MG63 (cell line): ENCODE measurements at regions not wholly inside any gene's neighbourhood (a gene's known extent, or its start where the extent isn't known, plus 50 kb on each side); places are given as distances from the start of the nearest gene placed in this dataset.
"Not testable (repeated sequence)": the region's sequence is repeated elsewhere in the genome, so short reads cannot be mapped to it uniquely, and the experiment has no call there.

ENCODE experiments used
- DNase-seq: peaks from one replicate; pipeline ENCODE4 v3.0.0-alpha.2; 2020
- H3K27me3 ChIP-seq: fragments of 250-450 bp; sonication (Bioruptor Pico); 2 replicates; pipeline ENCODE4 v1.5.1; 2020; ENCODE audit warnings: mild to moderate bottlenecking, moderate library complexity
- H3K36me3 ChIP-seq: fragments of 250-450 bp; sonication (Bioruptor Pico); 2 replicates; pipeline ENCODE4 v1.5.1; 2020; ENCODE audit warnings: mild to moderate bottlenecking, moderate library complexity
- H3K4me3 ChIP-seq: fragments of 250-450 bp; sonication (Bioruptor Pico); 2 replicates; pipeline ENCODE4 v1.5.1; 2020; ENCODE audit warnings: mild to moderate bottlenecking, moderate library complexity
- H3K9me3 ChIP-seq: fragments of 250-450 bp; sonication (Bioruptor Pico); 2 replicates; pipeline ENCODE4 v1.5.1; 2020; ENCODE audit warnings: mild to moderate bottlenecking, moderate library complexity

GRCh38 chr16:8099586-8099985 lies 490.7 kb downstream of the TMEM114 start:
- H3K9me3 ChIP-seq: no peaks in the 10 kb centered on the region
- H3K27me3 ChIP-seq: no peaks in the 10 kb centered on the region
- H3K4me3 ChIP-seq: no peak overlapping the region
- H3K36me3 ChIP-seq: no peaks in the 10 kb centered on the region
- no peak for DNase-seq

DNA sequence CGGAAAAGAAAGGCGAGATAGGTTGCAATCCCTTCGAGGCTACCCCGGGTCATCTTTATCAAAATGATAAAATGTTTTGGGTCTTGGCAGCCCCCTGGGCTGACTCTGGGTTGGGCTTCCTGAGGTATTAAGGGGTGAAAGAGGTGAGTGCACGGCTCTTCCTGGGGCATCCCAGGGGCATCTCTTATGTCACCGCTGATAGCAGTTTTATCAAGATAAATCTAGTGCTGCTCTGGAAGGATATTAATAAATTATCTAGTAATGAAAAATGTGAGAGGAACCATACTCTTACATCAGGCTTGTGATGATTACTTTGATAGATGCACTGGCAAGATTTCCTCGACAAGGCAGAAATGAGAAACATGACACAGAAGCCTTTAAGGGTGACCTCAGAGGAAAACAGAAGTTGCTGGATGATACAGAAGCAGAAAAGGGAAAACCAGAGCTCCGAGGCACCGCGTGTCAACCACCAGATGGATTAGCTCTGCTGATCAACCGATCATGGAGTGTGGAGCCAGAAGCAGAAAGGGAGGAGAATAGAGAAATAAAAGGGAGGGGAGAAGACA lies 491.3 kb downstream of the TMEM114 start:
- no peak for DNase-seq
- Histone ChIP-seq H3K27me3 (no peaks in the 10 kb centered on the region), H3K9me3 (no peaks in the 10 kb centered on the region), H3K4me3 (no peak overlapping the region), H3K36me3 (no peaks in the 10 kb centered on the region)

GRCh38 chr16:8096211-8096610 lies 494.1 kb downstream of the TMEM114 start:
- DNase-seq: no peak
- H3K27me3 ChIP-seq: no peaks in the 10 kb centered on the region; the same call in 1 of the 2 replicates
- no peaks in the 10 kb centered on the region for H3K36me3 ChIP-seq
- no peaks in the 10 kb centered on the region for H3K9me3 ChIP-seq
- no peak overlapping the region for H3K4me3 ChIP-seq

DNA sequence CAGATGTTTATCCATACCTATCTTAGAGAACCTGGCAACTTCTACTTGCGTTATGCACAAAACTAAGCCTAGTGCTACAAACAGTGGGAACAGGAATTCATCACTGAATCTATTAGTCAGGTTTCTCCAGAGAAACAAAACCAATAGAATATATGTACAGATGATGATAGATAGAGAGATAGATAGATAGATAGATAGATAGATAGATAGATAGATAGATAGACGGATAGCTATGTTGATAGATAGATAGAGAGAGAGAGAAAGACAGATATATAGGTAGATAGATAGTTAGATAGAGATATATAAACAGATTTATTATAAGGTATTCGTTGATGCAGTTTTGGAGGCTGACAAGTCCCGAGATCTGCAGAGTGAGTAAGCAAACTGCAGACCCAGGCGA lies 495.6 kb downstream of the TMEM114 start:
- H3K4me3 ChIP-seq: no peak overlapping the region
- no peaks in the 10 kb centered on the region for H3K9me3 ChIP-seq
- DNase-seq: no peak
- H3K27me3 ChIP-seq: peaks cover 2% of the 10 kb centered on the region; the same call in 1 of the 2 replicates
- no peaks in the 10 kb centered on the region for H3K36me3 ChIP-seq

DNA sequence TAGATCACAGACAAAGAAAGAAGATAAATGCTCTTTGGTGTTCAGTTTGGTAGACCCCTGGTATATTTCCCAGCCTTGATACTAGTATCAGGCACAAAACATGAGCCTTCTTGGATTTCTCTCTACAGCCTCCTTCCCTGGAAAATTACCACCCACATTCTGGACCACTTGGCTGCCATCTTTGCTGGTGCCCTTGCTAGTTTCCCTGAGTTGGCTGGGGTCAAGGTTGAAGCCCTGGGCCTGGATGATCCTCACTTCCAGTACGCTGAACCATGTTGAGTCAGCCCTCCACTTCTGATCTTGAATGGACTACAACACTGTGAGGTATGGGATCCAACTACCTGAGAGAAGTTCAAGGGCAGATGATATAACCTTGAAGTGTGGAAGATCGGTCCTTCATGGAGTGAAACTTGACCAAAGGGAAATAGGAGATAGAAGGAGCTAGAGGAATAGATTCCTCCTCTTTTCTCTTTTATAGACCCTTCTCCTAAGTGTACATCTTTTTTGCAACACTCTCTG lies 501.4 kb downstream of the TMEM114 start:
- Histone ChIP-seq H3K4me3 (no peak overlapping the region), H3K36me3 (no peaks in the 10 kb centered on the region), H3K9me3 (no peaks in the 10 kb centered on the region), H3K27me3 (peaks cover 2% of the 10 kb centered on the region; the same call in 1 of the 2 replicates)
- DNase-seq: no peak

GRCh38 chr16:8087597-8088289 lies 502.6 kb downstream of the TMEM114 start:
- no peaks in the 10 kb centered on the region for H3K9me3 ChIP-seq
- no peak for DNase-seq
- H3K4me3 ChIP-seq: no peak overlapping the region
- H3K27me3 ChIP-seq: peaks cover 2% of the 10 kb centered on the region; the same call in 1 of the 2 replicates
- no peaks in the 10 kb centered on the region for H3K36me3 ChIP-seq

DNA sequence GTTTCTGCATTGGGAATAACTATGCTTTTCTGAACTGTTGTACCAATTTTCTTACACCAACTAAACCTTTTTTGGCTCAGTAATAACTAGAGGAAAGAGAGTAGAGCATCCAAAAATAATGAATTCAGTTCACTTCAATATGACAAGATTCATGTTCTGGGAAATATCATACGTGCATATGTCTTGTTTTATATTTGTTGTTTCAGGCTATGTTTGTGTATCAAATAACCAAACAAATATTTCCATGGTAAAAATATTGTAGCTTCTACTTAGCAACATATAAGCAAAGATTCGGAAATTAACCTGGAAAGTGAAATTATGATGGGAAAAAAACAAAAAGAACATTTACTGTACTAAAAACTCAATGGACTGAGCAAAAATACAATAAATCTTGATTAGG lies 503.2 kb downstream of the TMEM114 start:
- Histone ChIP-seq H3K36me3 (no peaks in the 10 kb centered on the region), H3K9me3 (no peaks in the 10 kb centered on the region), H3K4me3 (no peak overlapping the region), H3K27me3 (peaks cover 2% of the 10 kb centered on the region; the same call in 1 of the 2 replicates)
- DNase-seq: no peak

DNA sequence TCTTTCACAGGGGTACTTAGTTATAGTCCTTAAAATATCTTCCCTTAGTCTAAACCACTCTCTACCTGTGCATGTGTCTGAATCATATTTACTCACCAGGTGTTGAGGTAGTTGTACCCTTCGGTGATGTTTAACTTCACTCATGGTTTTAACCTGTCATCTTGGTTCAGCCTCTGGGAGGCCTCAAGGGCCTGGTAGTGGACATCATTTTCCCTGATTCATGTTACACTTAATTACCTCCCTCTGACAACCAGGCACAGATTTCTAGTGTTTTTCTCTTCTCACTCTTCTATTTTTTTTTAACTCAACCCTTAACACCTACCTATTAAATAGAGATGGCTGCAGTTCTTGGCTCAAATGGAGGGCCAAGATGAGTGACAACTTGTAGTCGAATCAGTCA lies 505.4 kb downstream of the TMEM114 start:
- no peaks in the 10 kb centered on the region for H3K9me3 ChIP-seq
- DNase-seq: no peak
- no peaks in the 10 kb centered on the region for H3K27me3 ChIP-seq

DNA sequence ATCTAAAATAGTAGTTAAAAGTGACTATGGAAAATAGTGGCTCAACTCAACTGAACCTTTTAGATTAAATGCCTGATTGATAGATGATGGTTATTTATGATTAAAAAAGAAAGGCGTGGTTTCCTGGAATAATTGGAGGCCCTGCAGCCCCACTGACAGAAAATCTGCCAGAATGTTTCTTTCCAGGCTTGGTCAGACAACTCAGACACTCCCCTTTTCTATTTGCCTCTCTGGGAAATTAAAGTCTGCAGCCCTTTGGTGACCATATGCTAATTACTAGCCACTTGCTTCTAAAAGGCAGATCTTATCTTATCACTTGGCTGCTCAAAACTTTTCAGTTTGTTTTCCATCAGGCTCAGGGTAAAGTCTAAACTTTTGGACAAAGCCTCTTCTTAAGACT lies 506.0 kb downstream of the TMEM114 start:
- no peaks in the 10 kb centered on the region for H3K9me3 ChIP-seq
- H3K36me3 ChIP-seq: no peaks in the 10 kb centered on the region
- no peak overlapping the region for H3K4me3 ChIP-seq
- no peak for DNase-seq
- no peaks in the 10 kb centered on the region for H3K27me3 ChIP-seq

More for the DNA sequence above, 505.4 kb downstream of the TMEM114 start:
- no peak overlapping the region for H3K4me3 ChIP-seq
- H3K36me3 ChIP-seq: no peaks in the 10 kb centered on the region

DNA sequence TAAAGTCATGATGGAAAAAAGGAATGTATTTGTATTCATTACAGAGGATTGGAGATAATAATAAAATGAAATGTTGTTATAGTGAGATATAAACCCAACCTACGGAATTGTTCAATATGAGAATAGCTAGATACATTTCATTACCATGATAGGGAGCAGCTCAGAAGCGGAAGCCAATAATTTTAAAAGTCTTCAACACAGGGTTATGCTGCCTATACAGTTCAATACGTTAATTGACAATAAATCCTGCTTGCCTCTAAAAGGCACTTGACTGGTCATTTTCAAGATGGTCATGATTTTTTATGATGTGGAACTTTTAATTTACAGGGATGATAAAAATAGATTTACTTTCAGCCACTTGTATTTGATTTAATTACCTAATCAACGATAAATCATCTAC lies 506.8 kb downstream of the TMEM114 start:
- H3K9me3 ChIP-seq: no peaks in the 10 kb centered on the region

DNA sequence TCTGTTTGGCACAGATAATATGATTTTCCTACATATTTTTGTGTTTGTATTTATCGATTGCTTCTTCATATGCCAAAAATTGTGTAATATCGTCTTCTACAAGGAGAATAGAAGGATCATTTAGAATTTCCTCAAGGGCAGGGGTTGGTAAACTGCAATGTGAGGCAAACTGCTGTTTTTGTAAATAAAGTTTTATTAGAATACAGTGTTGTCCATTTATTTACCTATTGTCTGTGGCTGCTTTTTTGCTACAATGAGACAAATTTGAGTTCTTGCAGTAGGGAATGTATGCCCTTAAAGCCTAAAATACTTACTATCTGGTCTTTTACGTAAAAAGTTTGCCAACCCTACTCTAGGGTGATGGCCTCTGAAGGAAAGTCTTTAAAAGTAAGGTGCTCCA lies 509.5 kb downstream of the TMEM114 start:
- no peaks in the 10 kb centered on the region for H3K9me3 ChIP-seq
- DNase-seq: no peak
- H3K4me3 ChIP-seq: no peak overlapping the region
- H3K27me3 ChIP-seq: no peaks in the 10 kb centered on the region
- no peaks in the 10 kb centered on the region for H3K36me3 ChIP-seq

More for the DNA sequence above, 506.8 kb downstream of the TMEM114 start:
- Histone ChIP-seq H3K4me3 (no peak overlapping the region), H3K36me3 (no peaks in the 10 kb centered on the region), H3K27me3 (no peaks in the 10 kb centered on the region)
- no peak for DNase-seq

DNA sequence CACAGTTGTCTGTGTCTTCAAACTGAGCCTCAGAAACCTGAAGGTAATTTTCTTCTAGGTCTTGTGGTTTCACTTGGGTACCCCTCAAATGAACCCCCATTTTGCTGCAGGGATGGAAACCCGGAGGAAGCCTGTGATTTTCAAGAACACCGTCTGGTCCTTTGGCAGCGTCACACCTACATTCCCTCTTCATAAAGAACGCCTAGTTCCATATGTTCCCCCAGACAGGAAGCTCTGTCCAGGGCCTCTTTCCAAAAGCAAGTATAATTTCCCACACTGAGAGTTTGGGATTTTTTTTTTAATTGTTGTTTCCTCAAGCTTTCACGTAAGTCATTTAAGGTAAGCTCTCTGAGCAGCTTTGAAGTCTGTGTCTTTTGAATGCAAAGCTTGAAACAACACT lies 515.0 kb downstream of the TMEM114 start:
- no peak for DNase-seq
- Histone ChIP-seq H3K4me3 (no peak overlapping the region), H3K9me3 (no peaks in the 10 kb centered on the region), H3K36me3 (no peaks in the 10 kb centered on the region), H3K27me3 (no peaks in the 10 kb centered on the region)

- DNase-seq: no peak
- Histone ChIP-seq H3K27me3 (no peaks in the 10 kb centered on the region), H3K36me3 (no peaks in the 10 kb centered on the region), H3K9me3 (peaks cover 6% of the 10 kb centered on the region; the same call in 1 of the 2 replicates), H3K4me3 (no peak overlapping the region)
Observed at GRCh38 chr16:8070506-8070905, 519.8 kb downstream of the TMEM114 start.

GRCh38 chr16:8068225-8068624 lies 522.1 kb downstream of the TMEM114 start:
- H3K27me3 ChIP-seq, H3K9me3 ChIP-seq, H3K4me3 ChIP-seq, H3K36me3 ChIP-seq, DNase-seq: not testable (repeated sequence)

- H3K27me3 ChIP-seq: no peaks in the 10 kb centered on the region
- no peaks in the 10 kb centered on the region for H3K36me3 ChIP-seq
- no peak overlapping the region for H3K4me3 ChIP-seq
- no peak for DNase-seq
- peaks cover 6% of the 10 kb centered on the region; the same call in 1 of the 2 replicates for H3K9me3 ChIP-seq
Observed at GRCh38 chr16:8063159-8063558, 527.2 kb downstream of the TMEM114 start.

DNA sequence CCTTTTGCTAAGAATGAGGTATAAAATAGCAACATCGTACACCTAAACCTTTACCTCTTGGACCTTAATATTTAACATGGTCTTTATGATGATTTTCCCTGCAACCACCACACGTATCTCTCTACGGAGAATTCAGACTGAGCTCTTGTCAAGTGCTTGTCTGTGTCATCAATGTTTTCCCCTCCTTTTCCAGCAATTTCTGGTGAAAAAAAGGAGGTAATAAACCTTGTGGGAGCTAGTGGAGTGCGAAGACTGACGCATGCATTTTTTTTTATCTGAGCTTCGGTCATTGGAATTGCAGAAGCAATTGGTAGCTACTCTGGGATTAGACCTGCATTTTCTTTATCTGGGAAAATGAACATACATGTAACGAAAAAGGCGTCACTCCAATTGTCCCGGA lies 527.6 kb downstream of the TMEM114 start:
- peaks cover 6% of the 10 kb centered on the region; the same call in 1 of the 2 replicates for H3K9me3 ChIP-seq
- H3K27me3 ChIP-seq: no peaks in the 10 kb centered on the region
- H3K4me3 ChIP-seq: no peak overlapping the region
- H3K36me3 ChIP-seq: no peaks in the 10 kb centered on the region
- DNase-seq: no peak

- DNase-seq: no peak
- H3K27me3 ChIP-seq: peaks cover 2% of the 10 kb centered on the region; the same call in 1 of the 2 replicates
- H3K36me3 ChIP-seq: no peaks in the 10 kb centered on the region
- no peaks in the 10 kb centered on the region for H3K9me3 ChIP-seq
- H3K4me3 ChIP-seq: no peak overlapping the region
Observed at GRCh38 chr16:8055761-8056160, 534.5 kb downstream of the TMEM114 start.

- peaks cover 2% of the 10 kb centered on the region; the same call in 1 of the 2 replicates for H3K27me3 ChIP-seq
- H3K9me3 ChIP-seq: no peaks in the 10 kb centered on the region
- H3K4me3 ChIP-seq: no peak overlapping the region
- H3K36me3 ChIP-seq: no peaks in the 10 kb centered on the region
- no peak for DNase-seq
Observed at GRCh38 chr16:8053437-8053836, 536.9 kb downstream of the TMEM114 start.
